HEK293 (cell line): ENCODE measurements at regions not wholly inside any gene's neighbourhood (a gene's known extent, or its start where the extent isn't known, plus 50 kb on each side); places are given as distances from the start of the nearest gene placed in this dataset.

ENCODE experiments used
- CTCF ChIA-PET: fragments of 350-600 bp; formaldehyde crosslinking; extraction: SDS; loops from one replicate; lab custom pipeline; 2021; ENCODE audit warnings: antibody characterized with exemption; lab: Yijun Ruan, JAX
- POLR2A ChIA-PET: fragments of 300-600 bp; formaldehyde crosslinking; extraction: SDS; loops from one replicate; lab custom pipeline; 2020; ENCODE audit warnings: antibody characterized with exemption, inconsistent platforms; lab: Yijun Ruan, JAX
- H3K27ac ChIP-seq: fragments of 200-500 bp; sonication (Bioruptor generic); 2 replicates; pipeline ENCODE4 v1.5.1; 2014; ENCODE audit warnings: low read depth, low read length, control low read depth, inconsistent platforms; ENCODE audit errors: extremely low read depth
- H3K36me3 ChIP-seq, 2 experiments: fragments of 200-500 bp in 1 of 2; sonication (Bioruptor generic) in 1 of 2; 1 replicate in 1 of 2; 2 replicates in 1 of 2; pipeline ENCODE4 v1.5.1; 2014 to 2017; ENCODE audit warnings: inconsistent platforms in 2 of 2, low read length in 2 of 2; ENCODE audit not compliant: control insufficient read depth in 2 of 2, insufficient read depth in 1 of 2
- H3K4me1 ChIP-seq: fragments of 200-500 bp; sonication (Bioruptor generic); 2 replicates; pipeline ENCODE4 v1.5.1; 2014; ENCODE audit warnings: mild to moderate bottlenecking, low read length, inconsistent platforms; ENCODE audit not compliant: control insufficient read depth, insufficient read depth
- H3K4me3 ChIP-seq: 2 replicates; pipeline ENCODE4 v1.5.1; 2011; ENCODE audit warnings: low read depth, mild to moderate bottlenecking, control low read depth, low read length, moderate library complexity
- H3K9me3 ChIP-seq: fragments of 200-500 bp; sonication (Bioruptor generic); 2 replicates; pipeline ENCODE4 v1.5.1; 2014; ENCODE audit warnings: low read depth, low read length, inconsistent platforms; ENCODE audit not compliant: control insufficient read depth, insufficient read depth
- IKZF3 ChIP-seq: fragments of 450-650 bp; IDR thresholded peaks from 2 replicates; pipeline ENCODE4 v1.5.0; 2018; ENCODE audit warnings: missing biosample characterization, mild to moderate bottlenecking, missing genetic modification characterization, moderate library complexity
- KLF16 ChIP-seq: fragments of 450-650 bp; formaldehyde crosslinking; IDR thresholded peaks from 2 replicates; pipeline ENCODE4 v1.5.1; 2017; ENCODE audit warnings: missing biosample characterization, missing genetic modification characterization
- SETDB1 ChIP-seq: IDR thresholded peaks from one replicate; pipeline ENCODE4 v1.6.1; 2017; ENCODE audit warnings: mild to moderate bottlenecking, low read length, moderate library complexity, mixed read lengths; ENCODE audit not compliant: insufficient read length
- TRIM28 ChIP-seq: IDR thresholded peaks from 2 replicates; pipeline ENCODE4 v1.6.1; 2011; ENCODE audit warnings: low read length, control low read depth, borderline replicate concordance
- TSHZ1 ChIP-seq: fragments of 450-650 bp; formaldehyde crosslinking; IDR thresholded peaks from 2 replicates; pipeline ENCODE4 v1.5.1; 2016; ENCODE audit warnings: missing biosample characterization, missing genetic modification characterization, borderline replicate concordance
- ZBTB1 ChIP-seq: fragments of 450-650 bp; formaldehyde crosslinking; IDR thresholded peaks from 2 replicates; pipeline ENCODE4 v1.5.1; 2016; ENCODE audit warnings: missing biosample characterization, missing genetic modification characterization
- ZBTB20 ChIP-seq: fragments of 450-650 bp; formaldehyde crosslinking; IDR thresholded peaks from 2 replicates; pipeline ENCODE4 v1.5.1; 2016; ENCODE audit warnings: missing biosample characterization, missing genetic modification characterization
- ZBTB48 ChIP-seq: fragments of 450-650 bp; formaldehyde crosslinking; IDR thresholded peaks from 2 replicates; pipeline ENCODE4 v1.5.1; 2016; ENCODE audit warnings: missing biosample characterization, missing genetic modification characterization
- ZBTB6 ChIP-seq: fragments of 450-650 bp; formaldehyde crosslinking; IDR thresholded peaks from 2 replicates; pipeline ENCODE4 v1.5.1; 2017; ENCODE audit warnings: missing biosample characterization, missing genetic modification characterization
- ZFP37 ChIP-seq: fragments of 450-650 bp; formaldehyde crosslinking; IDR thresholded peaks from 2 replicates; pipeline ENCODE4 v1.5.1; 2016; ENCODE audit warnings: missing biosample characterization, missing genetic modification characterization
- ZNF133 ChIP-seq: fragments of 450-650 bp; formaldehyde crosslinking; IDR thresholded peaks from 2 replicates; pipeline ENCODE4 v1.5.1; 2016; ENCODE audit warnings: missing biosample characterization, missing genetic modification characterization
- ZNF223 ChIP-seq: fragments of 450-650 bp; formaldehyde crosslinking; IDR thresholded peaks from 2 replicates; pipeline ENCODE4 v1.5.1; 2016; ENCODE audit warnings: missing biosample characterization, missing genetic modification characterization
- ZNF404 ChIP-seq: fragments of 450-650 bp; formaldehyde crosslinking; IDR thresholded peaks from 2 replicates; pipeline ENCODE4 v1.5.1; 2017; ENCODE audit warnings: missing biosample characterization, missing genetic modification characterization
- ZNF48 ChIP-seq: fragments of 450-650 bp; formaldehyde crosslinking; IDR thresholded peaks from 2 replicates; pipeline ENCODE4 v1.5.1; 2016; ENCODE audit warnings: missing biosample characterization, missing genetic modification characterization
- ZNF544 ChIP-seq: fragments of 450-650 bp; formaldehyde crosslinking; IDR thresholded peaks from 2 replicates; pipeline ENCODE4 v1.5.0; 2017; ENCODE audit warnings: missing biosample characterization, missing genetic modification characterization
- ZNF558 ChIP-seq: fragments of 450-650 bp; formaldehyde crosslinking; IDR thresholded peaks from 2 replicates; pipeline ENCODE4 v1.5.1; 2016; ENCODE audit warnings: missing biosample characterization, missing genetic modification characterization
- ZNF560 ChIP-seq: fragments of 450-650 bp; formaldehyde crosslinking; IDR thresholded peaks from 2 replicates; pipeline ENCODE4 v1.5.1; 2017; ENCODE audit warnings: missing biosample characterization, missing genetic modification characterization, borderline replicate concordance
- ZNF580 ChIP-seq: fragments of 450-650 bp; formaldehyde crosslinking; IDR thresholded peaks from 2 replicates; pipeline ENCODE4 v1.5.1; 2016; ENCODE audit warnings: missing biosample characterization, missing genetic modification characterization
- ZNF624 ChIP-seq: fragments of 450-650 bp; formaldehyde crosslinking; IDR thresholded peaks from 2 replicates; pipeline ENCODE4 v1.5.1; 2017; ENCODE audit warnings: missing biosample characterization, missing genetic modification characterization
- ZNF629 ChIP-seq: fragments of 450-650 bp; formaldehyde crosslinking; IDR thresholded peaks from 2 replicates; pipeline ENCODE4 v1.5.1; 2017; ENCODE audit warnings: missing biosample characterization, missing genetic modification characterization
- ZNF654 ChIP-seq: fragments of 450-650 bp; formaldehyde crosslinking; IDR thresholded peaks from 2 replicates; pipeline ENCODE4 v1.5.1; 2016; ENCODE audit warnings: low read depth, missing biosample characterization, missing genetic modification characterization
- ZNF704 ChIP-seq: fragments of 450-650 bp; formaldehyde crosslinking; IDR thresholded peaks from 2 replicates; pipeline ENCODE4 v1.5.1; 2016; ENCODE audit warnings: missing biosample characterization, missing genetic modification characterization
- ZNF707 ChIP-seq: fragments of 450-650 bp; formaldehyde crosslinking; IDR thresholded peaks from 2 replicates; pipeline ENCODE4 v1.5.1; 2016; ENCODE audit warnings: missing biosample characterization, missing genetic modification characterization
- ZSCAN18 ChIP-seq: fragments of 450-650 bp; formaldehyde crosslinking; IDR thresholded peaks from 2 replicates; pipeline ENCODE4 v1.5.1; 2016; ENCODE audit warnings: missing biosample characterization, missing genetic modification characterization
- ZXDB ChIP-seq: fragments of 450-650 bp; formaldehyde crosslinking; IDR thresholded peaks from 2 replicates; pipeline ENCODE4 v1.5.1; 2016; ENCODE audit warnings: missing biosample characterization, missing genetic modification characterization

- ChIA-PET CTCF (interaction anchor here (0.7 kb wide), 1 partner anchor 236 kb away, joined by 3 read pairs; no protein-coding TSS in a partner anchor), POLR2A (no interaction called here)
- Histone ChIP-seq H3K9me3 (no peaks in the 10 kb centered on the region), H3K4me3 (no peak overlapping the region), H3K27ac (no peak overlapping the region), H3K36me3 (no peaks in the 10 kb centered on the region), H3K4me1 (no peaks in the 10 kb centered on the region)
- TF ChIP-seq ZNF223 (tag by site-specific recombination), result no peak
- TF ChIP-seq IKZF3 (tag by site-specific recombination), result no peak
- TF ChIP-seq SETDB1, result peak; percentile 53
- no peak for TF ChIP-seq ZBTB1
- peak; percentile 57; the same call in 1 of the 2 replicates for TF ChIP-seq TRIM28
- TF ChIP-seq ZNF48 (tag by site-specific recombination), result no peak
- TF ChIP-seq ZNF704, result no peak
These were observed 194.3 kb downstream of the RHOU start for GRCh38 chr1:228929476-228930027.

GRCh38 chr1:228930479-228930957 is 195.2 kb downstream of the RHOU start:
- Histone ChIP-seq H3K4me1 (no peaks in the 10 kb centered on the region), H3K9me3 (no peaks in the 10 kb centered on the region), H3K36me3 (no peaks in the 10 kb centered on the region), H3K27ac (no peak overlapping the region), H3K4me3 (no peak overlapping the region)
- ChIA-PET CTCF (interaction anchor here (0.6 to 0.7 kb wide), 2 partner anchors 10 to 69 kb away, joined by 3 read pairs; no protein-coding TSS in a partner anchor), POLR2A (no interaction called here)
- no peak for TF ChIP-seq ZNF544 (tag by site-specific recombination)
- no peak for TF ChIP-seq ZNF404
- no peak for TF ChIP-seq KLF16 (tag by site-specific recombination)
- TF ChIP-seq ZNF624, result no peak

GRCh38 chr1:228933753-228934152 is 198.5 kb downstream of the RHOU start:
- ChIA-PET CTCF (no interaction called here), POLR2A (no interaction called here)
- no peaks in the 10 kb centered on the region for H3K36me3 ChIP-seq

GRCh38 chr1:228935198-228935663 is 200.0 kb downstream of the RHOU start:
- peaks cover 7% of the 10 kb centered on the region for H3K4me1 ChIP-seq
- H3K36me3 ChIP-seq, result no peaks in the 10 kb centered on the region
- H3K4me3 ChIP-seq, result no peak overlapping the region
- no peaks in the 10 kb centered on the region for H3K9me3 ChIP-seq
- ChIA-PET POLR2A (no interaction called here), CTCF (no interaction called here)
- H3K27ac ChIP-seq, result no peak overlapping the region
- no peak for TF ChIP-seq ZBTB20 (tag by site-specific recombination)
- TF ChIP-seq ZNF580 (tag by site-specific recombination), result no peak
- TF ChIP-seq ZNF560 (tag by site-specific recombination), result no peak
- TF ChIP-seq TSHZ1 (tag by site-specific recombination), result no peak
- no peak for TF ChIP-seq ZSCAN18 (tag by site-specific recombination)
- no peak for TF ChIP-seq ZNF404
- no peak for TF ChIP-seq ZNF629 (tag by site-specific recombination)
- no peak for TF ChIP-seq ZBTB48 (tag by site-specific recombination)
- TF ChIP-seq ZBTB6, result no peak
- TF ChIP-seq ZNF654 (tag by site-specific recombination), result no peak
- no peak for TF ChIP-seq ZFP37

More at GRCh38 chr1:228933753-228934152, 198.5 kb downstream of the RHOU start:
- H3K9me3 ChIP-seq, result no peaks in the 10 kb centered on the region
- H3K27ac ChIP-seq, result no peak overlapping the region
- peaks cover 7% of the 10 kb centered on the region for H3K4me1 ChIP-seq
- no peak overlapping the region for H3K4me3 ChIP-seq
- no peak for TF ChIP-seq ZXDB
- TF ChIP-seq ZNF133 (tag by site-specific recombination), result no peak
- TF ChIP-seq ZNF707 (tag by site-specific recombination), result no peak
- TF ChIP-seq ZNF558, result no peak
- TF ChIP-seq, all 188 proteins: peak for 0
